GM12891 (cell line): ENCODE measurements at regions not wholly inside any gene's neighbourhood (a gene's known extent, or its start where the extent isn't known, plus 50 kb on each side); places are given as distances from the start of the nearest gene placed in this dataset.

Experiments used
- POLR2A ChIP-seq: IDR thresholded peaks from 2 replicates; pipeline ENCODE4 v1.6.1; 2011; ENCODE audit warnings: low read depth, low read length, control low read depth
- POLR2AphosphoS5 ChIP-seq: IDR thresholded peaks from 2 replicates; pipeline ENCODE4 v1.6.1; 2011; ENCODE audit warnings: low read depth, low read length, control low read depth
- POU2F2 ChIP-seq: IDR thresholded peaks from 2 replicates; pipeline ENCODE4 v1.6.1; 2011; ENCODE audit warnings: low read depth, mild to moderate bottlenecking, control low read depth, low read length, moderate library complexity

DNA sequence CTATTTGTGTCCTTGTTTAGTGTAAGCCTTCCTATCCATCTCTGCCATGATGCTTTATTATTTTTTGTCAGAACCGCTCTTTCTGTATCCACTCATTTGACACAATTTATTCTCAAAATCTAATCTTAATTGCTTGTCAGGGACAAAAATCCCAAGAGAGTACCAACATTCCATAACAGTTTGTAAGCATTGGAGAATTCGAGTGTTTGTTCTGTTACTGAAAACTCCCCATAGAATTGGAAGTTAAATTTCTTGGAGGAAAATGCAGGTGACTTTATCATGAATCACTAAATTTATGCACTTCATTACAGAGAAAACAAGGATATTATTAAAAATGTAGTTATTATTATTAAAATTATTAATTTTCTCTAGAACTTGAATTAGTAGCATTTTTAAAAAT lies 1986.1 kb downstream of the ARAP2 start:
- TF ChIP-seq POLR2A (no peak), POLR2AphosphoS5 (no peak), POU2F2 (no peak)
